ENCODE measurements at regions not wholly inside any gene's neighbourhood (a gene's known extent, or its start where the extent isn't known, plus 50 kb on each side); places are given as distances from the start of the nearest gene placed in this dataset.

DNA sequence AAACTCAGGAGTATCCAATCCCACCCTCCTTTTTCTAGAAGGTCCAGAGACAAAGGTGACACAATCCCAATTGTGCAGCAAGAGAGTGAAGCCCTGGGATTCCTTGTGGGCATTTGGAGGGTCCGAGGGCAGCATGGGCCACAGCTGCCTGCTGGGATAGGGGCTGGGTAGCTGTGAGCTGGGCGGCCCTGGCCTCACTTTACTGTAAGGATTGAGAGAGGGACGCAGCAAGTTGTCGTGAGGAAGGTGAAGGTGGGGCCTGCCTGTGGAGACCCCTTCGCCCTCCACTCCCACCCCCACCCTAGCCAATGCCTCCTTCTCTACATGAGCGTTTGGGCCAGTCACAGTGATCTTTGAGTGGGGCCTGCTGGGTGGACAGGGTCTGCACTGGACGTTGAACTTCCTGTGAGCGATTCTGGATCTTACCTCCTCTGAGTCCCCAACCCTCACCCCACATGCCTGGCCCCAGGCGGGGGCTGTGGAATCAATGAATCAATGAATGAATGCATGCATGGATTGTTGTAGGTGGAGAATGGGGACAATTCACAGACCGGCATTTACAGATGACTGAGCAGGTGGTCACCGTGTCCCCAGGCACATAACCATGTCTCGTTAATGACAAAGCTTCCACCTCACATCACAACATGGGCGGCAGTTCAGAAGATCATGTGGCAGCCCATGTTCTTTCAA lies 107.2 kb downstream of the INHBB start:
- Histone ChIP-seq H4K20me1 (ENCODE audit: insufficient read depth, low read length) (no peaks in the 10 kb centered on the region), H3K9ac (ENCODE audit: insufficient read depth, low read depth, low read length) (no peak overlapping the region), H3K27me3 (ENCODE audit: control insufficient read depth in 1 of 2, insufficient read depth in 2 of 2, low read length in 2 of 2) (peaks cover 13 to 43% of the 10 kb centered on the region in 2 experiments; a peak in 4 of 5 replicates), H3K4me1 (ENCODE audit: insufficient read depth, low read length) (peaks cover 32% of the 10 kb centered on the region), H2AFZ (ENCODE audit: low read length) (no peak overlapping the region), H3K36me3 (replicated peaks in 1 of 2; ENCODE audit: control insufficient read depth in 1 of 2, insufficient read depth in 2 of 2, low read length in 2 of 2) (no peaks in the 10 kb centered on the region), H3K4me2 (ENCODE audit: low read depth, low read length) (no peak overlapping the region), H3K79me2 (ENCODE audit: insufficient read depth, low read length) (no peaks in the 10 kb centered on the region), H3K27ac (ENCODE audit: extremely low read length, insufficient read depth, low read length) (no peak overlapping the region), H3K9me3 (ENCODE audit: low read length) (peaks cover 6% of the 10 kb centered on the region; the same call in 1 of the 2 replicates), H3K4me3 (replicated peaks in 1 of 3; ENCODE audit: insufficient read depth in 1 of 3, low read depth in 2 of 3, low read length in 3 of 3) (no peak overlapping the region)
- CTCF ChIA-PET (ENCODE audit: low intra/inter-chr PET ratio, low total read pairs): no interaction called here
- 62% methylated on average over 13 of the region's 13 CpGs for WGBS (ENCODE audit: low lambda C conversion rate)
- ATAC-seq (no peak), DNase-seq (ENCODE audit: low spot score) (no peak), FAIRE-seq (no peak)
- peak; percentile 42; the same call in 1 of the 2 replicates for TF ChIP-seq ZNF24 (IDR thresholded peaks at IDR 0.05)
- no peak for TF ChIP-seq ZNF761 (CRISPR knock-in tag; conservative IDR thresholded peaks at IDR 0.05)
- no peak for TF ChIP-seq EED (CRISPR knock-in tag; IDR thresholded peaks at IDR 0.05)
- POLR2A ChIA-PET: interaction anchor here (3.9 kb wide), 1 partner anchor 13 kb away, joined by 31 read pairs; no protein-coding TSS in a partner anchor
- in situ Hi-C loops (cut with HindIII; ENCODE audit: extremely low pct_ligation_motif_present, low pct_unique_long_range_greater_than_20kb): no loop called here
- intact Hi-C loops (cut with micrococcal nuclease; ENCODE audit: unreplicated experiment): no loop called here
- BruUV-seq (replicated peaks): no TSS peak

DNA sequence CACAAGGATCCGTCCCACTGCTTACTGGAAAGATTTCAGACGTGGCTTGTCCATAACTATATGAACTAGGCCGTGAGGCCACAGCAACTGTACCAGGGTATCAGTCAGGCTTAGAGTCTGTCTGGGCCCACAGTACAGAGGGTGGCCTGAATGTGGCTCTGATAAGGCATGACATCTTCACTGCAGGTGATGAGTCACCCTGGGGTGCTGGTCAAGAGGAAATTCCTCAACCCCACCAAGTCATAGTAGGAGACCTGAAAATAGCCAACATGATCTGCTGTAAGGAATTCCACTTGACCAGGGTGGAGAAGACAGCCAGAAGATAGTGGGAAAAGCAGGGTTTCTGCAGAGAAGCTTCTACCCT lies 107.7 kb downstream of the INHBB start:
- ChIA-PET CTCF (ENCODE audit: low intra/inter-chr PET ratio, low total read pairs) (no interaction called here), POLR2A (interaction anchor here (3.9 kb wide), 1 partner anchor 12 kb away, joined by 31 read pairs; no protein-coding TSS in a partner anchor)
- Histone ChIP-seq H3K9me3 (ENCODE audit: low read length) (peaks cover 7% of the 10 kb centered on the region; the same call in 1 of the 2 replicates), H3K27me3 (ENCODE audit: control insufficient read depth in 1 of 2, insufficient read depth in 2 of 2, low read length in 2 of 2) (peaks cover 13 to 39% of the 10 kb centered on the region in 2 experiments; a peak in 4 of 5 replicates), H3K4me3 (replicated peaks in 1 of 3; ENCODE audit: insufficient read depth in 1 of 3, low read depth in 2 of 3, low read length in 3 of 3) (no peak overlapping the region), H3K79me2 (ENCODE audit: insufficient read depth, low read length) (no peaks in the 10 kb centered on the region), H3K36me3 (replicated peaks in 1 of 2; ENCODE audit: control insufficient read depth in 1 of 2, insufficient read depth in 2 of 2, low read length in 2 of 2) (no peaks in the 10 kb centered on the region), H3K9ac (ENCODE audit: insufficient read depth, low read depth, low read length) (no peak overlapping the region), H3K4me1 (ENCODE audit: insufficient read depth, low read length) (peaks cover 32% of the 10 kb centered on the region), H2AFZ (ENCODE audit: low read length) (no peak overlapping the region), H3K4me2 (ENCODE audit: low read depth, low read length) (no peak overlapping the region), H4K20me1 (ENCODE audit: insufficient read depth, low read length) (no peaks in the 10 kb centered on the region), H3K27ac (ENCODE audit: extremely low read length, insufficient read depth, low read length) (no peak overlapping the region)
- BruUV-seq (replicated peaks): no TSS peak
- DNase-seq (ENCODE audit: low spot score) (peak; percentile 61), FAIRE-seq (no peak), ATAC-seq (peak; percentile 61)
- in situ Hi-C loops (cut with HindIII; ENCODE audit: extremely low pct_ligation_motif_present, low pct_unique_long_range_greater_than_20kb): no loop called here
- intact Hi-C loops (cut with micrococcal nuclease; ENCODE audit: unreplicated experiment): no loop called here
- 34% methylated on average over 3 of the region's 3 CpGs for WGBS (ENCODE audit: low lambda C conversion rate)
- TF ChIP-seq ZNF207 (IDR thresholded peaks at IDR 0.05; ENCODE audit: borderline replicate concordance): no peak
- no peak for TF ChIP-seq ZSCAN12 (CRISPR knock-in tag; IDR thresholded peaks at IDR 0.05)
- TF ChIP-seq, protein P1, sequence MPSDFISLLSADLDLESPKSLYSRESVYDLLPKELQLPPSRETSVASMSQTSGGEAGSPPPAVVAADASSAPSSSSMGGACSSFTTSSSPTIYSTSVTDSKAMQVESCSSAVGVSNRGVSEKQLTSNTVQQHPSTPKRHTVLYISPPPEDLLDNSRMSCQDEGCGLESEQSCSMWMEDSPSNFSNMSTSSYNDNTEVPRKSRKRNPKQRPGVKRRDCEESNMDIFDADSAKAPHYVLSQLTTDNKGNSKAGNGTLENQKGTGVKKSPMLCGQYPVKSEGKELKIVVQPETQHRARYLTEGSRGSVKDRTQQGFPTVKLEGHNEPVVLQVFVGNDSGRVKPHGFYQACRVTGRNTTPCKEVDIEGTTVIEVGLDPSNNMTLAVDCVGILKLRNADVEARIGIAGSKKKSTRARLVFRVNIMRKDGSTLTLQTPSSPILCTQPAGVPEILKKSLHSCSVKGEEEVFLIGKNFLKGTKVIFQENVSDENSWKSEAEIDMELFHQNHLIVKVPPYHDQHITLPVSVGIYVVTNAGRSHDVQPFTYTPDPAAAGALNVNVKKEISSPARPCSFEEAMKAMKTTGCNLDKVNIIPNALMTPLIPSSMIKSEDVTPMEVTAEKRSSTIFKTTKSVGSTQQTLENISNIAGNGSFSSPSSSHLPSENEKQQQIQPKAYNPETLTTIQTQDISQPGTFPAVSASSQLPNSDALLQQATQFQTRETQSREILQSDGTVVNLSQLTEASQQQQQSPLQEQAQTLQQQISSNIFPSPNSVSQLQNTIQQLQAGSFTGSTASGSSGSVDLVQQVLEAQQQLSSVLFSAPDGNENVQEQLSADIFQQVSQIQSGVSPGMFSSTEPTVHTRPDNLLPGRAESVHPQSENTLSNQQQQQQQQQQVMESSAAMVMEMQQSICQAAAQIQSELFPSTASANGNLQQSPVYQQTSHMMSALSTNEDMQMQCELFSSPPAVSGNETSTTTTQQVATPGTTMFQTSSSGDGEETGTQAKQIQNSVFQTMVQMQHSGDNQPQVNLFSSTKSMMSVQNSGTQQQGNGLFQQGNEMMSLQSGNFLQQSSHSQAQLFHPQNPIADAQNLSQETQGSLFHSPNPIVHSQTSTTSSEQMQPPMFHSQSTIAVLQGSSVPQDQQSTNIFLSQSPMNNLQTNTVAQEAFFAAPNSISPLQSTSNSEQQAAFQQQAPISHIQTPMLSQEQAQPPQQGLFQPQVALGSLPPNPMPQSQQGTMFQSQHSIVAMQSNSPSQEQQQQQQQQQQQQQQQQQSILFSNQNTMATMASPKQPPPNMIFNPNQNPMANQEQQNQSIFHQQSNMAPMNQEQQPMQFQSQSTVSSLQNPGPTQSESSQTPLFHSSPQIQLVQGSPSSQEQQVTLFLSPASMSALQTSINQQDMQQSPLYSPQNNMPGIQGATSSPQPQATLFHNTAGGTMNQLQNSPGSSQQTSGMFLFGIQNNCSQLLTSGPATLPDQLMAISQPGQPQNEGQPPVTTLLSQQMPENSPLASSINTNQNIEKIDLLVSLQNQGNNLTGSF (CRISPR knock-in tag; IDR thresholded peaks at IDR 0.05): no peak
- TF ChIP-seq, protein P2, sequence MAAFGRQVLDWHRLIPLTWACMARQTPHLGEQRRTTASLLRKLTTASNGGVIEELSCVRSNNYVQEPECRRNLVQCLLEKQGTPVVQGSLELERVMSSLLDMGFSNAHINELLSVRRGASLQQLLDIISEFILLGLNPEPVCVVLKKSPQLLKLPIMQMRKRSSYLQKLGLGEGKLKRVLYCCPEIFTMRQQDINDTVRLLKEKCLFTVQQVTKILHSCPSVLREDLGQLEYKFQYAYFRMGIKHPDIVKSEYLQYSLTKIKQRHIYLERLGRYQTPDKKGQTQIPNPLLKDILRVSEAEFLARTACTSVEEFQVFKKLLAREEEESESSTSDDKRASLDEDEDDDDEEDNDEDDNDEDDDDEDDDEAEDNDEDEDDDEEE (CRISPR knock-in tag; IDR thresholded peaks at IDR 0.05): peak; percentile 53; the same call in 1 of the 2 replicates
- no peak for TF ChIP-seq HNRNPK (IDR thresholded peaks at IDR 0.05; ENCODE audit: low read depth, low read length, poor library complexity, severe bottlenecking)
- TF ChIP-seq, protein P3, sequence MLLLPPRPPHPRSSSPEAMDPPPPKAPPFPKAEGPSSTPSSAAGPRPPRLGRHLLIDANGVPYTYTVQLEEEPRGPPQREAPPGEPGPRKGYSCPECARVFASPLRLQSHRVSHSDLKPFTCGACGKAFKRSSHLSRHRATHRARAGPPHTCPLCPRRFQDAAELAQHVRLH (CRISPR knock-in tag; IDR thresholded peaks at IDR 0.05; ENCODE audit: borderline replicate concordance, low read depth): no peak
- peak; percentile 87 for TF ChIP-seq FOSL2 (CRISPR knock-in tag; IDR thresholded peaks at IDR 0.05)
- 0 out of 2 replicates have a peak, but pooled peaks have one; percentile 17 for TF ChIP-seq CREB1 (IDR thresholded peaks at IDR 0.05)
- TF ChIP-seq CREB1 (CRISPR knock-in tag; IDR thresholded peaks at IDR 0.05): no peak
